ENCODE measurements at regions not wholly inside any gene's neighbourhood (a gene's known extent, or its start where the extent isn't known, plus 50 kb on each side); places are given as distances from the start of the nearest gene placed in this dataset.

GRCh38 chr7:81080553-81080952 is 161.7 kb upstream of the SEMA3C start:
- no peak for TF ChIP-seq CTCF (IDR thresholded peaks at IDR 0.05)
- TF ChIP-seq POLR2A (IDR thresholded peaks at IDR 0.05), result no peak
